ENCODE measurements at regions not wholly inside any gene's neighbourhood (a gene's known extent, or its start where the extent isn't known, plus 50 kb on each side); places are given as distances from the start of the nearest gene placed in this dataset.
"Not testable (repeated sequence)": the region's sequence is repeated elsewhere in the genome, so short reads cannot be mapped to it uniquely, and the experiment has no call there.

DNA sequence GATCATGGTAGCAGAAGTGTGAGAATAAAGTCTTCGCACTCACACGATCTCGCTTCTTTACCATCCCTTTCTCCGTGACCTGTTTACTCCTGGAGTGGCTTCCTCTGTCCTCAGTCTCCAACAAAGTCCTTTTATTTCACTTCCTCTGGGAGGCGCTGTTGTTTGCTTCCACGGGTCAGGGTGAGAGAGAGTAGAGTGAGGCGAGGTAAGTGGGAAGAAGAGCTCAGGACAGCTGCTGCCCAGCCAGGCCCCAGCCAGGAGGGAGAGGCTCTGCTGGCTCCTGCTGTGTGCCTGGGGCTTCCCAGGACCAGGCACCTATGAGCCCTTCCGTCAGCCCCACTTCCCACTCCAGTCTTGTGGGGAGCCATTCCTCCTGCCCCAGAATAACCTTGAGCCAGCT is 242.1 kb downstream of the FGF9 start:
- no peak overlapping the region for H3K4me3 ChIP-seq
- no peaks in the 10 kb centered on the region for H3K4me1 ChIP-seq
- intact Hi-C loops (cut with DNase I), result no loop called here
- H3K27me3 ChIP-seq, result peaks cover 0 to 9% (median 0%) of the 10 kb centered on the region in 7 donors
- DNase-seq, result no peak
- ATAC-seq, result no peak
- no peak overlapping the region for H3K27ac ChIP-seq
- no peaks in the 10 kb centered on the region for H3K9me3 ChIP-seq
- no peaks in the 10 kb centered on the region for H3K36me3 ChIP-seq
- TF ChIP-seq, protein P1, sequence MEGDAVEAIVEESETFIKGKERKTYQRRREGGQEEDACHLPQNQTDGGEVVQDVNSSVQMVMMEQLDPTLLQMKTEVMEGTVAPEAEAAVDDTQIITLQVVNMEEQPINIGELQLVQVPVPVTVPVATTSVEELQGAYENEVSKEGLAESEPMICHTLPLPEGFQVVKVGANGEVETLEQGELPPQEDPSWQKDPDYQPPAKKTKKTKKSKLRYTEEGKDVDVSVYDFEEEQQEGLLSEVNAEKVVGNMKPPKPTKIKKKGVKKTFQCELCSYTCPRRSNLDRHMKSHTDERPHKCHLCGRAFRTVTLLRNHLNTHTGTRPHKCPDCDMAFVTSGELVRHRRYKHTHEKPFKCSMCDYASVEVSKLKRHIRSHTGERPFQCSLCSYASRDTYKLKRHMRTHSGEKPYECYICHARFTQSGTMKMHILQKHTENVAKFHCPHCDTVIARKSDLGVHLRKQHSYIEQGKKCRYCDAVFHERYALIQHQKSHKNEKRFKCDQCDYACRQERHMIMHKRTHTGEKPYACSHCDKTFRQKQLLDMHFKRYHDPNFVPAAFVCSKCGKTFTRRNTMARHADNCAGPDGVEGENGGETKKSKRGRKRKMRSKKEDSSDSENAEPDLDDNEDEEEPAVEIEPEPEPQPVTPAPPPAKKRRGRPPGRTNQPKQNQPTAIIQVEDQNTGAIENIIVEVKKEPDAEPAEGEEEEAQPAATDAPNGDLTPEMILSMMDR (IDR thresholded peaks at IDR 0.05), result no peak
- 64 to 70% methylated on average over 8 of the region's 8 CpGs for WGBS, 2 donors

GRCh38 chr13:21917086-21918015 is 246.5 kb downstream of the FGF9 start:
- H3K4me1 ChIP-seq, result no peaks in the 10 kb centered on the region
- no peaks in the 10 kb centered on the region for H3K36me3 ChIP-seq
- intact Hi-C loops (cut with DNase I), result no loop called here
- TF ChIP-seq, protein P1 (IDR thresholded peaks at IDR 0.05), result no peak
- H3K4me3 ChIP-seq, result no peak overlapping the region
- 61 to 68% methylated on average over 10 of the region's 10 CpGs for WGBS, 2 donors
- peaks cover 0 to 3% (median 0%) of the 10 kb centered on the region in 7 donors for H3K27me3 ChIP-seq
- DNase-seq (no peak), ATAC-seq (no peak)
- H3K9me3 ChIP-seq, result no peaks in the 10 kb centered on the region
- no peak overlapping the region for H3K27ac ChIP-seq

GRCh38 chr13:21920802-21921201 is 249.9 kb downstream of the FGF9 start:
- ATAC-seq; intact Hi-C loops (cut with DNase I); DNase-seq; H3K27ac ChIP-seq; H3K36me3 ChIP-seq; H3K4me3 ChIP-seq; H3K27me3 ChIP-seq; H3K4me1 ChIP-seq; H3K9me3 ChIP-seq: not testable (repeated sequence)
- WGBS, 2 donors, result 90 to 92% methylated on average over 30 to 31 of the region's 31 CpGs

GRCh38 chr13:21924958-21925357 is 254.1 kb downstream of the FGF9 start:
- Histone ChIP-seq H3K27me3 (peaks cover 0 to 3% (median 0%) of the 10 kb centered on the region in 7 donors), H3K36me3 (no peaks in the 10 kb centered on the region), H3K4me3 (no peak overlapping the region), H3K4me1 (no peaks in the 10 kb centered on the region), H3K27ac (no peak overlapping the region), H3K9me3 (no peaks in the 10 kb centered on the region)
- DNase-seq (no peak), ATAC-seq (no peak)
- intact Hi-C loops (cut with DNase I), result no loop called here
- TF ChIP-seq, protein P1 (IDR thresholded peaks at IDR 0.05), result no peak
- WGBS, 2 donors, result 88 to 93% methylated on average over 6 of the region's 6 CpGs

DNA sequence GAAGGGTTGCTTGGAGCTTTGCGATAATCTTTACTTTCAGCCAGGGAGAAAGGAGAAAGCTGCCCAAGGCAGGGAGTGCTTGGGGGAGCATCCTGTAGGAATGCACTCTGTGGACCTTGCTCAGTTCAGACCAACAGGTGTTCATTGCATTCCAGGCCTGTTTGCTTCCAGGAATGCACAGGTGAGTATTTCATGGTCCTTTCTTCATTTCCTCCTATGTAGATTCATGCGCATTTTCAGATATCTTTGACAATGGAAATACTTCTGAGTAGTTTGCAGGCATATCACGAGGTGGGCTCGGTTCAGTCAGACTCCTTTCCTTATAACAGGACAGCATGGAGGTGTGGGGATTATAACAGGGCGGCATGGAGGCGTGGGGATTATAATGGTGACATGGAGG is 254.8 kb downstream of the FGF9 start:
- Histone ChIP-seq H3K27me3 (peaks cover 0 to 3% (median 0%) of the 10 kb centered on the region in 7 donors), H3K4me3 (no peak overlapping the region), H3K27ac (no peak overlapping the region), H3K9me3 (no peaks in the 10 kb centered on the region), H3K36me3 (no peaks in the 10 kb centered on the region), H3K4me1 (no peaks in the 10 kb centered on the region)
- intact Hi-C loops (cut with DNase I), result no loop called here
- TF ChIP-seq, protein P1 (IDR thresholded peaks at IDR 0.05), result no peak
- no peak for ATAC-seq
- no peak for DNase-seq
- 91% methylated on average over 6 of the region's 6 CpGs for WGBS, 2 donors
